Lower lobe of right lung (tissue), 2 donors: ENCODE measurements at regions not wholly inside any gene's neighbourhood (a gene's known extent, or its start where the extent isn't known, plus 50 kb on each side); places are given as distances from the start of the nearest gene placed in this dataset.

Experiments used
- ATAC-seq, 2 donors: fragments of 200-7000 bp; cut with Tn5 transposase; one replicate each; pipeline ENCODE4 v1.9.1; 2020 to 2022; ENCODE audit warnings: mild to moderate bottlenecking in 2 of 2, moderate library complexity in 2 of 2
- DNase-seq: peaks from one replicate; pipeline ENCODE4 v3.0.0-alpha.2; 2020
- H3K27ac ChIP-seq: fragments of 200-600 bp; one replicate; pipeline ENCODE4 v1.8.0; 2022
- H3K27me3 ChIP-seq: fragments of 200-600 bp; one replicate; pipeline ENCODE4 v1.8.0; 2022; ENCODE audit warnings: low read depth
- H3K36me3 ChIP-seq: fragments of 200-600 bp; one replicate; pipeline ENCODE4 v1.8.0; 2022; ENCODE audit warnings: mild to moderate bottlenecking
- H3K4me1 ChIP-seq: fragments of 200-600 bp; one replicate; pipeline ENCODE4 v1.8.0; 2022
- H3K4me3 ChIP-seq: fragments of 200-600 bp; one replicate; pipeline ENCODE4 v1.8.0; 2022; ENCODE audit warnings: mild to moderate bottlenecking
- H3K9me3 ChIP-seq: fragments of 200-600 bp; one replicate; pipeline ENCODE4 v1.8.0; 2022
- CTCF ChIP-seq: fragments of 200-600 bp; IDR thresholded peaks from one replicate; pipeline ENCODE4 v1.8.0; 2022; ENCODE audit warnings: antibody characterized with exemption, mild to moderate bottlenecking
- intact Hi-C: fragments of 100-400 bp; cut with DNase I; formaldehyde crosslinking; loops from one replicate; pipeline ENCODE4 v1.11.0; 2022
- donor health status: DM: no; HTN: yes; CAD: no; lungs with severe emphysema.

DNA sequence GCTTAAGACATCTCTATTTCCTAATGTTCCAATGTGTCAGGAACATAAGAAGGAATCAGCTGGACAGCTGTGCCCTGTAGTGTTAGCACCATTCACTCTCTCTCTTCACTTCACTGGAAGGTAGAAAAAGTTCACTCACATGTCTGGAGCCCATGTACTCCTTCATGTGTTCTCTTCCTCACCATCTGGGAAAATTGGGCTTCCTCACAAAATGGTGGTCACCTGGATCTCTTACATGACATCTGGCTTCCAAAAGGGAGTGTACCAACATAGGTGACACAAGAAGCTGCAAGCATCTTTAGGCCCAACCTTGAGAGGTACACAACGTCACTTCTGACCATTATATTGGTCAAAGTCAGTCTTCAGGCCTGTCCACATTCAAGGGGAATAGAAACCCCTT, 882.6 kb downstream of the LTN1 start:
- no peak overlapping the region for H3K27ac ChIP-seq
- peaks cover 5% of the 10 kb centered on the region for H3K4me1 ChIP-seq
- DNase-seq, result no peak
- H3K4me3 ChIP-seq, result no peak overlapping the region
- no peaks in the 10 kb centered on the region for H3K9me3 ChIP-seq
- H3K27me3 ChIP-seq, result no peaks in the 10 kb centered on the region
- ATAC-seq, result no peak
- no peaks in the 10 kb centered on the region for H3K36me3 ChIP-seq
- intact Hi-C loops, result no loop called here
- no peak for TF ChIP-seq CTCF

DNA sequence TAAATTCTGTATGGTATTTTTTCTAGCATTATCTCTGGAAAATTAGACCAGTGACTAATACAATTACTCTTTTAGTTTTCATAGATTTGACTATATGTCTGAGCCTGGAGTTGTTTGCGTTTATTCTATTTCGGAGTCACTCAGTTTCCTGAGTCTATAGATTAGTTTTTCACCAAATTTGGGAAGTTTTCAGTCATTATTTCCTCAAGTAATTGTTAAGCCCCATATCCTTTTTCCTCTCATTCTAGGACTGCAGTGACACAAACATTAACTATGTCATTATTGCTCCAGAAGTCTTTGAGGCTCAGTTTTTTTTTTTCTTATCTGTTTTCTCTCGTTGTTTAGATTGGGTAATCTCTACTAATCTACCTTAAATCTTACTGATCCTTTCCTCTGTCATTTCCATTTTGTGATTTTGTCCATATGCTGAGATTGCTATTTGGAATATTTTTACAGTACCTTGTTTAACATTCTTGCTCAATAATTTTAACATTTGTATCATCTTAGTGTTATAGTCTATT, 886.2 kb downstream of the LTN1 start:
- intact Hi-C loops, result no loop called here
- no peak for ATAC-seq
- Histone ChIP-seq H3K27me3 (no peaks in the 10 kb centered on the region), H3K4me1 (no peaks in the 10 kb centered on the region), H3K4me3 (no peak overlapping the region), H3K9me3 (no peaks in the 10 kb centered on the region), H3K27ac (no peak overlapping the region), H3K36me3 (no peaks in the 10 kb centered on the region)
- no peak for TF ChIP-seq CTCF
- no peak for DNase-seq

DNA sequence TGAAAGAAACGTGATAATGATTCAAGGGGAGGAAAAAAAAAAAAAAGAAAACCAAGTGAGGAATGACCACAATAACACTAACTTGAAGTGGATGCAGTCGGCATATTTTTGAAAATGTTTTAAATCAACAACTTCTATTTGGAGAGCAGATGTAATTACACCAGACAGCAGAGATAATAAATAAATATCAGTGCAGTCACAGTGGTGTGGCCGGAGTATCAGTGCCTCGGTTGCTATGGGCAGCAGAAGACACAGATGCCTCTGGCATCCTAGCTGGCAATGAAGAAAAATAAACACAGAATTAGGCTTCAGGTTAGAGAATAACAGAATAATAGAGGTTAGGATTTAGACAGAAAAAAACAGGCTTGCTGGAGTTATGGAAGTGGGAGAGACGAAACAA, 888.3 kb downstream of the LTN1 start:
- Histone ChIP-seq H3K27me3 (no peaks in the 10 kb centered on the region), H3K36me3 (no peaks in the 10 kb centered on the region), H3K4me1 (no peaks in the 10 kb centered on the region), H3K9me3 (no peaks in the 10 kb centered on the region), H3K27ac (no peak overlapping the region), H3K4me3 (no peak overlapping the region)
- intact Hi-C loops, result no loop called here
- DNase-seq (no peak), ATAC-seq (no peak)
- TF ChIP-seq CTCF, result no peak

GRCh38 chr21:28100366-28100765, 892.3 kb downstream of the LTN1 start:
- TF ChIP-seq CTCF, result no peak

DNA sequence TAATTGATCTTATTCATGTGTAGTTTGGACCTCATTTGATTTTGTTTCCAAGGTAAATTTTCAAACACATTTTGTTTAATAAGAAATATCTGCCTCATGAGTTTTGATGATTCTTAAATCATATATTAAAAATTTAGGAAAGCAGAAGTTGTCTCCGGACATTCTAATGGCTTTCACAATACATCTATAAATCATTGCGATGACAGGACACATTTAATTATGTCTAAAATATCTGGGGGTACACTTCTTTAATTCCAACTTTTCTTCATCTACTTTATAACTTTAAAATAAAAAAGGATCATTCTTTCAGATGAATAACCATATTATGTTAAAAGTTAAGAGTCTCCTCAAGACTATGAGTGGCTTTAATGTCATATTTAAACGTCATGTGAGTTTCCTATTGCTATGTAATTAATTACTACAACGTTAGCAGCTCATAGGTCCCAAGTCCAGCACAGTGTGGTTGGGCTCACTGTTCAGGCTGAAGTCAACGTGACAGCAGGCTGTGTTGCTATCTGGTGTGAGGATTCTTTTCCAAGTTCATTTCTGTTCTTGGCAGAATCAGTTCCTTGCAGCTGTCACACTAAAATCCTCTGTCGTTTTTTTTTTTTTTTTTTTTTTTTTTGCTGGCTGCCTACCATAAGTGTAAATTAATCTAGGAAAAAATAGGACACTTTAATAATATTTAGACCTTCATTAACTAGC, 893.5 kb downstream of the LTN1 start:
- Histone ChIP-seq H3K9me3 (no peaks in the 10 kb centered on the region), H3K36me3 (no peaks in the 10 kb centered on the region), H3K4me1 (no peaks in the 10 kb centered on the region), H3K4me3 (no peak overlapping the region), H3K27me3 (no peaks in the 10 kb centered on the region), H3K27ac (no peak overlapping the region)
- no peak for TF ChIP-seq CTCF
- intact Hi-C loops, result no loop called here
- DNase-seq (no peak), ATAC-seq (peak; percentile 29 to 53)

More at GRCh38 chr21:28100366-28100765, 892.3 kb downstream of the LTN1 start:
- intact Hi-C loops, result no loop called here
- no peaks in the 10 kb centered on the region for H3K9me3 ChIP-seq
- no peaks in the 10 kb centered on the region for H3K27me3 ChIP-seq
- DNase-seq (no peak), ATAC-seq (no peak)
- H3K4me3 ChIP-seq, result no peak overlapping the region
- H3K27ac ChIP-seq, result no peak overlapping the region
- no peaks in the 10 kb centered on the region for H3K36me3 ChIP-seq
- no peaks in the 10 kb centered on the region for H3K4me1 ChIP-seq
